C4-2B (cell line): ENCODE measurements at regions not wholly inside any gene's neighbourhood (a gene's known extent, or its start where the extent isn't known, plus 50 kb on each side); places are given as distances from the start of the nearest gene placed in this dataset.

Experiments used
- H3K27ac ChIP-seq: fragments of 450-650 bp; 2 replicates; pipeline ENCODE4 v1.5.1; 2017
- ZFX ChIP-seq: fragments of 450-650 bp; IDR thresholded peaks from 2 replicates; pipeline ENCODE4 v1.6.1; 2017
- TF ChIP-seq, protein P1 (sequence below): fragments of 450-650 bp; conservative IDR thresholded peaks from 2 replicates; pipeline ENCODE4 v1.5.1; 2017; ENCODE audit warnings: mild to moderate bottlenecking

DNA sequence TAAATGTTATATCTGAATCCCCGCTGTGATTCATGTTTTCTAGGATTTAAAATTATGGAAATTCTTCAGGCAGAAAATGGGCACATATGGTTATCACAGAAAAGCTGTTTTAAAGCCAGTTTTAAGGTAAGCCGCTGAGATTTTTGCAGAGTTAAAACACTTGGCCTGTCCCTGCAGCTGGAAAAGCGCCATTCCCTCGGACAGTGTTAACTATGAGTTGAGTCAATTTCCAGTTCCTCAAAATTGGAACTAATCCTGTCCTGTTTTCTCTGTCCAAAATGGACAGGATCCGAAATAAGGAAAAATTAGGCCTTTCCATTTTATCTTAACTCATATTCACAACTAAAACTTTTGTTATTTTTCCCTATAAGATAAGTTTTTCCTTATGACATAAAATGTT is 225.2 kb downstream of the SAMD5 start:
- TF ChIP-seq ZFX = no peak
- TF ChIP-seq, protein P1, sequence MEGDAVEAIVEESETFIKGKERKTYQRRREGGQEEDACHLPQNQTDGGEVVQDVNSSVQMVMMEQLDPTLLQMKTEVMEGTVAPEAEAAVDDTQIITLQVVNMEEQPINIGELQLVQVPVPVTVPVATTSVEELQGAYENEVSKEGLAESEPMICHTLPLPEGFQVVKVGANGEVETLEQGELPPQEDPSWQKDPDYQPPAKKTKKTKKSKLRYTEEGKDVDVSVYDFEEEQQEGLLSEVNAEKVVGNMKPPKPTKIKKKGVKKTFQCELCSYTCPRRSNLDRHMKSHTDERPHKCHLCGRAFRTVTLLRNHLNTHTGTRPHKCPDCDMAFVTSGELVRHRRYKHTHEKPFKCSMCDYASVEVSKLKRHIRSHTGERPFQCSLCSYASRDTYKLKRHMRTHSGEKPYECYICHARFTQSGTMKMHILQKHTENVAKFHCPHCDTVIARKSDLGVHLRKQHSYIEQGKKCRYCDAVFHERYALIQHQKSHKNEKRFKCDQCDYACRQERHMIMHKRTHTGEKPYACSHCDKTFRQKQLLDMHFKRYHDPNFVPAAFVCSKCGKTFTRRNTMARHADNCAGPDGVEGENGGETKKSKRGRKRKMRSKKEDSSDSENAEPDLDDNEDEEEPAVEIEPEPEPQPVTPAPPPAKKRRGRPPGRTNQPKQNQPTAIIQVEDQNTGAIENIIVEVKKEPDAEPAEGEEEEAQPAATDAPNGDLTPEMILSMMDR = no peak
- no peak overlapping the region for H3K27ac ChIP-seq

DNA sequence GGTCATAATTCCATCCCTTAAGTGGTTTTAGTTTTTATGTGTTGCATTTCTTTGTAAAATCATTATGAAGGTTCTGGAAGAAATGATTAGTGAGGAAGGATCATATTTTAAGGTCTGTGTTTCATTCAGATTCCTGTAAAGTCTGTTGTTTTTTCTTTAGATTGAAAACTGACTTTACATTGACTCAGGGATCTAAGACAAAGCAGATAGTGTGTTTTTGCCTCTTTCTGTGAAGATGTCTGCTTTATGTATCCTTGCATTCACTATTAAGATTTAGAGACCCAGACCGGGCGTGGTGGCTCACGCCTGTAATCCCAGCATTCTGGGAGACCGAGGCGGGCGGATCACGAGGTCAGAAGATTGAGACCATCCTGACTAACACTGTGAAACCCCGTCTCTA is 225.7 kb downstream of the SAMD5 start:
- no peak for TF ChIP-seq ZFX
- TF ChIP-seq, protein P1 = no peak
- no peak overlapping the region for H3K27ac ChIP-seq

DNA sequence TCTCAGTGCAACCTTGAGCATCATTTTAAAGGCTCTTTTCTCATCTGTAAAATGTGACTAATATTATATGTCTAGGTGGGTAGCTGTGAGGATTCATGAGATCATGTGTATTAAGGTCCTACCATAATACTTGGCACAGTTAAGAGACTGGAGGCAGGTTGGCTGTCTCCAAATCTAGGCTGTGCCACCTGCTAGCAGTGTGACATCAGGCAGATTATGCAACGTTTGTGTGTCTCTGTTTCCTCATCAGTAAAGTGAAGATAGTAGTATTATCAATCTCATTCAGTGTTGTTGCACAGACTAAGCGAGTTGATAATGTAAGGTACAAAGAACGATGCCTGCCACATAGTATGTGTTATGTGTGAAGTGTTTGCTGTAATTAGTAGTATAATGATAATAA is 227.4 kb downstream of the SAMD5 start:
- H3K27ac ChIP-seq = no peak overlapping the region
- TF ChIP-seq ZFX = no peak
- TF ChIP-seq, protein P1 = no peak

DNA sequence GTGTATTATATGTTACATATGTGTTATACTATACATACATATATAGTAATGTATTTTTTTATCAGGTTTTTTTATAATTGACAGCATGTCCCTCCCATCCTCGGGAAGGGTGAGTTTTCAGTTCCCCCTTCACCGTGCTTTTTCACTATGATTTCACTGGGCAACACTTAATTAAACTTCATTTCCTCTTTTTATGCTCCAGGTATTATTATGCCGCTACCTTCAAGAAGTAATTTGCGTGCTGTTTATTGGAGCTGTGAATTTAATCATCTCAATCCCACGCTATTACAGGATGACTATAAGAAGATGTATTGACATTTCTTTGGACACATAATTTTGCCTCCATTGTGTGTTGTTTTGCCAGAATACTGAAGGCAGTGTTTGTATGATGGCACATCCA is 228.6 kb downstream of the SAMD5 start:
- H3K27ac ChIP-seq = no peak overlapping the region
- no peak for TF ChIP-seq ZFX
- TF ChIP-seq, protein P1 = no peak

DNA sequence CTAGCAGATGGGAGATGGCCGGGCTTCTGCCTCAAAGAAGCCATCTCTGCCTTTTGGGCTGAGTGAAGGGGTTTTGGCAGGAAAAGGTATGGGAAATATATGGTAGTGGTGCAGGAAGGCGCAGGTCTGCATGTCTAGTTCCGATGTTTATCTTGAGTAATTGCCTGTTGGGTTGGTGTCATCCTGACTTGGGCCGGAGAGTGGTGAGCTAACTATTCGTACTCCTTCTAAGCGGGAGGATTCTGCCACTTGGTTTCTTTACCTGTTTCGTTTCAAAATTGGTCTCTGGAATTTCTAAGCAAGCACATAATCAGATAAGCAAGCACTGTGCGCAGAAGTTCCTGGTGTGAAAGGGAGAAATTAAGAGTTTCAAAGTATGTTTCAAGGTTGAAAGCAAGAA is 229.6 kb downstream of the SAMD5 start:
- H3K27ac ChIP-seq = no peak overlapping the region
- TF ChIP-seq, protein P1 = no peak
- TF ChIP-seq ZFX = no peak

DNA sequence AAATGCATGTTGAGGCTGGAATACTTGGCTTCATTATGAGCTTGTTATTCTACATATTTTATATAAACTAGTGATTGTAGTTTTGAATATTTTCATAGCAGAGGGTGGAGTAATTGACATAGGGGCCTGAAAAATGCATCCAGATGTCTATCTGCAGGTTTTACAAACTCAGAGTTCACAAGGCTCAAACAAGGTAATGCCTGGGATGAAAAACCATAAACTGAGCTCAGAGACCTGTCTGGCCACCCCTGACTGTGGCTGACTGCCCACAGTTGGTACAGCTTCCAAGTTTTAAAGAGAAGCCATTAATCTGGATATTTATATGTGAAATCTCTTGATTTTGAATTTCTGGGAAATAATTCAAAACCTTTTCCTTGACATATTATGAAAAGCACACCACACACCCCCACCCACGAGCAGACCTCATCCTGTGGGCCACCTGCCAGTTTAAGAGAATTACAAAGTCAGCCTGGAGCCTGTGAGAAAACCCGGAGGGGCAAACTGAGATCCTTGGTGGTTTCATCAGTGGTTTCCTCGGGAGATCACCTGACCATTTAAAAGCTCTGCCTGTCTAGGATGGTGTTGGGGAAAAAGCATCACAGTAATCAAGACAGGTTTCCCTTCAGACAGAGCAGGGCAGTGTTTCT is 230.1 kb downstream of the SAMD5 start:
- TF ChIP-seq, protein P1 = no peak
- TF ChIP-seq ZFX = no peak
- no peak overlapping the region for H3K27ac ChIP-seq

DNA sequence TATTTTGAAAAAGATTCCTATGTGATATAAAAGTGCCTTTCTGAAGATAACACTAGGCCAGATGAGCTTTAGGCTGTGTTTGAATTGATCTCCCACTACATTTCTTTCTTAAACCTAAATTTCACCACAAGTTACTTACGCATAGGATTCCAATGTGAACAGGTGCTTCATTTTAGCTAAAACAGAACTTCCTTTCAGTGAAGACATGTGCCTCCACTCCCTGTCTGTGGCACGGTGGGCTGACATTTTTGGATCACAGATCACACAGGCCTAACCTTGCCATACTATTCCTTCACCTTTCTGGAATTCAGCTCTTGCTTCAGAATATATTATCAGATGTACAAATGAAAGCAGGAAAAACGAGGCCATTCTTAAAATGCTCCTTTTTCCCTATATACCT is 231.8 kb downstream of the SAMD5 start:
- H3K27ac ChIP-seq = no peak overlapping the region
- TF ChIP-seq, protein P1 = no peak
- TF ChIP-seq ZFX = no peak
